ENCODE measurements at regions not wholly inside any gene's neighbourhood (a gene's known extent, or its start where the extent isn't known, plus 50 kb on each side); places are given as distances from the start of the nearest gene placed in this dataset.

- Histone ChIP-seq H2AFZ (ENCODE audit: control insufficient read depth, low read depth, low read length) (peak overlapping the region; percentile 90), H3K36me3 (ENCODE audit: control insufficient read depth in 2 of 2, insufficient read depth in 2 of 2, low read length in 1 of 2) (no peaks in the 10 kb centered on the region), H3K79me2 (ENCODE audit: control insufficient read depth, insufficient read depth, low read length) (peaks cover 29% of the 10 kb centered on the region), H3K9me3 (replicated peaks; ENCODE audit: control insufficient read depth, insufficient read depth, low read length) (no peaks in the 10 kb centered on the region), H3K9ac (ENCODE audit: control insufficient read depth, insufficient read depth, low read length) (peak overlapping the region; percentile 89), H3K4me3 (peak overlapping the region; percentile 86), H3K4me1 (ENCODE audit: control insufficient read depth, insufficient read depth, low read length) (peaks cover 43% of the 10 kb centered on the region), H3K4me2 (ENCODE audit: control insufficient read depth, insufficient read depth) (peak overlapping the region; percentile 100), H3K27me3 (replicated peaks in 1 of 2; ENCODE audit: control insufficient read depth in 2 of 2, insufficient read depth in 2 of 2, low read length in 1 of 2) (no peaks in the 10 kb centered on the region), H4K20me1 (ENCODE audit: control insufficient read depth, insufficient read depth) (no peaks in the 10 kb centered on the region), H3K27ac (ENCODE audit: control insufficient read depth, insufficient read depth) (peak overlapping the region; percentile 74)
- ATAC-seq (peak; percentile 13), FAIRE-seq (no peak), DNase-seq (ENCODE audit: low read depth, low spot score) (no peak)
- 1% methylated on average over 6 of the region's 6 CpGs for WGBS (ENCODE audit: insufficient coverage, insufficient replicate concordance, low lambda C conversion rate, missing lambda C conversion rate)
- no TSS peak for BruUV-seq (replicated peaks)
- ChIA-PET CTCF (no interaction called here), SMC1A (ENCODE audit: uncharacterized antibody, unreplicated experiment) (interaction anchor here (1.4 to 1.9 kb wide), 2 partner anchors 23 to 268 kb away, joined by 3 to 10 read pairs; no protein-coding TSS in a partner anchor), POLR2A (interaction anchor here (0.7 to 1.1 kb wide), 2 partner anchors 23 to 433 kb away, joined by 3 read pairs; no protein-coding TSS in a partner anchor), RAD21 (ENCODE audit: unreplicated experiment) (interaction anchor here (1.0 to 1.5 kb wide), 2 partner anchors 12 to 23 kb away, joined by 3 to 9 read pairs; no protein-coding TSS in a partner anchor)
- TF ChIP-seq MXI1 (IDR thresholded peaks at IDR 0.05; ENCODE audit: low read depth, low read length), result peak; percentile 35; the same call in 1 of the 2 replicates
- no peak for TF ChIP-seq ESRRA (IDR thresholded peaks at IDR 0.05; ENCODE audit: low read length)
- 0 out of 2 replicates have a peak, but pooled peaks have one; percentile 9 for TF ChIP-seq RAD21 (IDR thresholded peaks at IDR 0.05; ENCODE audit: insufficient read depth, low read depth, low read length)
- TF ChIP-seq CBX3 (IDR thresholded peaks at IDR 0.05; ENCODE audit: borderline replicate concordance, low read depth), result no peak
- intact Hi-C loops (cut with micrococcal nuclease; ENCODE audit: unreplicated experiment), result loop anchor here (2.0 to 10.0 kb wide), 6 partner anchors 22 to 444 kb away; no protein-coding TSS in a partner anchor
- in situ Hi-C loops (cut with MboI), result loop anchor here (5.0 kb wide), 1 partner anchor 186 kb away; no protein-coding TSS in a partner anchor
These were observed 201.3 kb upstream of the FOXN3 start for GRCh38 chr14:89618330-89618708.

DNA sequence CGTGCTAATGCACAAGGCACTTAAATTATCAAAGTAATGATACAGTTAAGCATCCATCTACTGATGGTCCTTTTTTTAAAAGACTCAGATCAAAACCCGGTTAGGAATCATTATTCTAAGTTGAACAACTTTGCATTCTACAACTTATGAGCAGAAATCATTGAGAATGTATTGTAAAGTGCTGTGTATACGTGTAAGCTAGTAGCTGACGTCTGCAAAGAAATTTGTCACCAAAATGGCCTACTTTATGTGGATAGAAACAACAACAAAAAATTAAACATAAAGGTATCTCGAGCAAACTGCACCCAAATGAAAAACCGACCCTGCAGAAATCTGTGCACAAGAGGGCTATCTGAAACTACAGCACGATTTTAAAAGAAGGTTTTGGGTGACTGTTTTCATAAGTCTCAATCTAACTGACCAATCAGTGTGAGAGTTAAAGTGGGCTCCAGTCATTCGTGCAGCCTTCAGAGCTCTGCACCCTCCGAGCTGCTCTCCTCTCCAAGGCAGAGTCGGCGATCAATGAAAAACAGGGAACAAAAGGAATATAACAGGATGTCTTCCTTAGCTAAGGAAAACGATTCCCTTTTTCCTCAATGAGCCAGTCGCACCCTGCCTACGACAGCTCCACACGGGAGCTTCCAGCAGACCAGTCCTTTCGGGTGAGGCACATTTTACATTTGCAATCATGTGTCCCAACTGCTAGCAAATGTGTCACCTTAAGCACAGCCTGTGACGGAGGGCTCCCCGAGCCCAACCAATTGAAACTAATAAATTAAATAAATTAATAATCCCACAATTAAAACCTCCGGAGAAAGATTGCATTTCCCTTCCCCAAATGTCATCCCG is 200.7 kb upstream of the FOXN3 start:
- no peaks in the 10 kb centered on the region for H3K36me3 ChIP-seq (ENCODE audit: control insufficient read depth in 2 of 2, insufficient read depth in 2 of 2, low read length in 1 of 2)
- peak overlapping the region; percentile 90 for H2AFZ ChIP-seq (ENCODE audit: control insufficient read depth, low read depth, low read length)
- intact Hi-C loops (cut with micrococcal nuclease; ENCODE audit: unreplicated experiment) (loop anchor here (2.0 to 10.0 kb wide), 7 partner anchors 23 to 443 kb away; no protein-coding TSS in a partner anchor), in situ Hi-C loops (cut with MboI) (loop anchor here (5.0 kb wide), 1 partner anchor 185 kb away; no protein-coding TSS in a partner anchor)
- H3K4me1 ChIP-seq (ENCODE audit: control insufficient read depth, insufficient read depth, low read length), result peaks cover 46% of the 10 kb centered on the region
- no peaks in the 10 kb centered on the region for H3K27me3 ChIP-seq (replicated peaks in 1 of 2; ENCODE audit: control insufficient read depth in 2 of 2, insufficient read depth in 2 of 2, low read length in 1 of 2)
- ChIA-PET POLR2A (interaction anchor here (1.1 kb wide), 1 partner anchor 24 kb away, joined by 3 read pairs; no protein-coding TSS in a partner anchor), SMC1A (ENCODE audit: uncharacterized antibody, unreplicated experiment) (interaction anchor here (1.4 to 1.9 kb wide), 2 partner anchors 24 to 267 kb away, joined by 3 to 10 read pairs; no protein-coding TSS in a partner anchor), CTCF (no interaction called here), RAD21 (ENCODE audit: unreplicated experiment) (interaction anchor here (1.5 kb wide), 1 partner anchor 24 kb away, joined by 9 read pairs; no protein-coding TSS in a partner anchor)
- no peaks in the 10 kb centered on the region for H4K20me1 ChIP-seq (ENCODE audit: control insufficient read depth, insufficient read depth)
- peaks cover 32% of the 10 kb centered on the region for H3K79me2 ChIP-seq (ENCODE audit: control insufficient read depth, insufficient read depth, low read length)
- peak overlapping the region; percentile 86 for H3K4me3 ChIP-seq
- peak overlapping the region; percentile 89 for H3K9ac ChIP-seq (ENCODE audit: control insufficient read depth, insufficient read depth, low read length)
- peak overlapping the region; percentile 74 for H3K27ac ChIP-seq (ENCODE audit: control insufficient read depth, insufficient read depth)
- peak overlapping the region; percentile 100 for H3K4me2 ChIP-seq (ENCODE audit: control insufficient read depth, insufficient read depth)
- H3K9me3 ChIP-seq (replicated peaks; ENCODE audit: control insufficient read depth, insufficient read depth, low read length), result no peaks in the 10 kb centered on the region
- FAIRE-seq (no peak), ATAC-seq (peak; percentile 57), DNase-seq (ENCODE audit: low read depth, low spot score) (no peak)
- WGBS (ENCODE audit: insufficient coverage, insufficient replicate concordance, low lambda C conversion rate, missing lambda C conversion rate), result 1% methylated on average over 20 of the region's 20 CpGs
- BruUV-seq (replicated peaks), result TSS peak; percentile 49
- TF ChIP-seq JUNB (IDR thresholded peaks at IDR 0.05) (no peak), POLR2A (IDR thresholded peaks at IDR 0.05; ENCODE audit: low read depth, low read length) (0 out of 2 replicates have a peak, but pooled peaks have one; percentile 33), HCFC1 (IDR thresholded peaks at IDR 0.05; ENCODE audit: low read length) (no peak), TCF3 (IDR thresholded peaks at IDR 0.05; ENCODE audit: borderline replicate concordance, insufficient read depth, low read depth, low read length) (no peak), CHD4 (IDR thresholded peaks at IDR 0.05) (no peak), IRF3 (IDR thresholded peaks at IDR 0.05) (no peak), BRCA1 (IDR thresholded peaks at IDR 0.05; ENCODE audit: low read depth, low read length) (no peak), BCL11A (IDR thresholded peaks at IDR 0.05; ENCODE audit: low read depth, low read length) (no peak)
- TF ChIP-seq, protein P1, sequence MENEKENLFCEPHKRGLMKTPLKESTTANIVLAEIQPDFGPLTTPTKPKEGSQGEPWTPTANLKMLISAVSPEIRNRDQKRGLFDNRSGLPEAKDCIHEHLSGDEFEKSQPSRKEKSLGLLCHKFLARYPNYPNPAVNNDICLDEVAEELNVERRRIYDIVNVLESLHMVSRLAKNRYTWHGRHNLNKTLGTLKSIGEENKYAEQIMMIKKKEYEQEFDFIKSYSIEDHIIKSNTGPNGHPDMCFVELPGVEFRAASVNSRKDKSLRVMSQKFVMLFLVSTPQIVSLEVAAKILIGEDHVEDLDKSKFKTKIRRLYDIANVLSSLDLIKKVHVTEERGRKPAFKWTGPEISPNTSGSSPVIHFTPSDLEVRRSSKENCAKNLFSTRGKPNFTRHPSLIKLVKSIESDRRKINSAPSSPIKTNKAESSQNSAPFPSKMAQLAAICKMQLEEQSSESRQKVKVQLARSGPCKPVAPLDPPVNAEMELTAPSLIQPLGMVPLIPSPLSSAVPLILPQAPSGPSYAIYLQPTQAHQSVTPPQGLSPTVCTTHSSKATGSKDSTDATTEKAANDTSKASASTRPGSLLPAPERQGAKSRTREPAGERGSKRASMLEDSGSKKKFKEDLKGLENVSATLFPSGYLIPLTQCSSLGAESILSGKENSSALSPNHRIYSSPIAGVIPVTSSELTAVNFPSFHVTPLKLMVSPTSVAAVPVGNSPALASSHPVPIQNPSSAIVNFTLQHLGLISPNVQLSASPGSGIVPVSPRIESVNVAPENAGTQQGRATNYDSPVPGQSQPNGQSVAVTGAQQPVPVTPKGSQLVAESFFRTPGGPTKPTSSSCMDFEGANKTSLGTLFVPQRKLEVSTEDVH (IDR thresholded peaks at IDR 0.05; ENCODE audit: low read depth, partially characterized antibody), result no peak

All from GM12878 (cell line).